GM18861 (cell line): ENCODE measurements at regions not wholly inside any gene's neighbourhood (a gene's known extent, or its start where the extent isn't known, plus 50 kb on each side); places are given as distances from the start of the nearest gene placed in this dataset.

Experiments
- ATAC-seq: cut with Tn5 transposase; IDR thresholded peaks from one replicate; pipeline ENCODE4 v1.9.1; 2021; ENCODE audit not compliant: unreplicated experiment

GRCh38 chr12:17550011-17550410 lies 540.0 kb downstream of the RERGL start:
- no peak for ATAC-seq

- no peak for ATAC-seq
Observed at GRCh38 chr12:17540921-17541320, 549.1 kb downstream of the RERGL start.

- ATAC-seq, result no peak
Observed at GRCh38 chr12:17528394-17528793, 561.6 kb downstream of the RERGL start.

- no peak for ATAC-seq
Observed at GRCh38 chr12:17527021-17527420, 563.0 kb downstream of the RERGL start.

GRCh38 chr12:17511369-17511768 lies 578.6 kb downstream of the RERGL start:
- ATAC-seq, result no peak

- ATAC-seq, result no peak
Observed at GRCh38 chr12:17507336-17507735, 582.7 kb downstream of the RERGL start.

GRCh38 chr12:17503742-17504141 lies 586.3 kb downstream of the RERGL start:
- ATAC-seq, result no peak

- no peak for ATAC-seq
Observed at GRCh38 chr12:17489452-17489851, 600.5 kb downstream of the RERGL start.

- ATAC-seq, result no peak
Observed at GRCh38 chr12:17478908-17479673, 610.9 kb downstream of the RERGL start.

GRCh38 chr12:17470460-17470859 lies 619.5 kb downstream of the RERGL start:
- ATAC-seq, result no peak

- ATAC-seq, result no peak
Observed at GRCh38 chr12:17459214-17459613, 630.8 kb downstream of the RERGL start.

- ATAC-seq, result no peak
Observed at GRCh38 chr12:17456486-17456885, 633.5 kb downstream of the RERGL start.

- ATAC-seq, result no peak
Observed at GRCh38 chr12:17438141-17438540, 651.9 kb downstream of the RERGL start.

GRCh38 chr12:17416748-17417147 lies 673.2 kb downstream of the RERGL start:
- ATAC-seq, result no peak

GRCh38 chr12:17414596-17414995 lies 675.4 kb downstream of the RERGL start:
- ATAC-seq, result no peak

- no peak for ATAC-seq
Observed at GRCh38 chr12:17411662-17412061, 678.3 kb downstream of the RERGL start.

- ATAC-seq, result no peak
Observed at GRCh38 chr12:17388679-17389078, 701.3 kb downstream of the RERGL start.

GRCh38 chr12:17383321-17383720 lies 706.7 kb downstream of the RERGL start:
- ATAC-seq, result no peak

GRCh38 chr12:17381211-17381610 lies 708.8 kb downstream of the RERGL start:
- no peak for ATAC-seq

- ATAC-seq, result no peak
Observed at GRCh38 chr12:17372508-17372907, 717.5 kb downstream of the RERGL start.

- ATAC-seq, result no peak
Observed at GRCh38 chr12:17371491-17372215, 718.3 kb downstream of the RERGL start.

GRCh38 chr12:17370621-17371020 lies 719.4 kb downstream of the RERGL start:
- no peak for ATAC-seq
